NCI-H2029 (cell line): ENCODE measurements at regions not wholly inside any gene's neighbourhood (a gene's known extent, or its start where the extent isn't known, plus 50 kb on each side); places are given as distances from the start of the nearest gene placed in this dataset.
"Not testable (repeated sequence)": the region's sequence is repeated elsewhere in the genome, so short reads cannot be mapped to it uniquely, and the experiment has no call there.

Source experiments
- DNase-seq: peaks from one replicate; lab custom pipeline; 2025; lab: John Stamatoyannopoulos, UW

DNA sequence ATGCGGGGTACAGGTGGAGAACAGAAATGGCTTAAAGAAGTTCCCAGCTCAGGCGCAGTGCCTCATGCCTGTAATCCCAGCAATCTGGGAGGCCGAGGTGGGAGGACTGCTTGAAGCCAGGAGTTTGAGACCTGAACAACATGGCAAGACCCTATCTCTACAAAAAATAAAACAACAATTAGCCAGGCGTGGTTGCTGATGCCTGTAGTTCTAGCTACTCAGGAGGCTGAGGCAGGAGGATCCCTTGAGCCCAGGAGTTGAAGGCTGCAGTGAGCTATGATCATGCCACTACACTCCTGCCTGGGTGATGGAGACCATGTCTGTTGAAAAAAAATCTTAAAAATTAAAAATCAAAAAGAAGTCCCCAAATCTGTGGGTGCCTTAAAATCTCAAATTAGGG is 228.3 kb upstream of the WSB1 start:
- DNase-seq: no peak

DNA sequence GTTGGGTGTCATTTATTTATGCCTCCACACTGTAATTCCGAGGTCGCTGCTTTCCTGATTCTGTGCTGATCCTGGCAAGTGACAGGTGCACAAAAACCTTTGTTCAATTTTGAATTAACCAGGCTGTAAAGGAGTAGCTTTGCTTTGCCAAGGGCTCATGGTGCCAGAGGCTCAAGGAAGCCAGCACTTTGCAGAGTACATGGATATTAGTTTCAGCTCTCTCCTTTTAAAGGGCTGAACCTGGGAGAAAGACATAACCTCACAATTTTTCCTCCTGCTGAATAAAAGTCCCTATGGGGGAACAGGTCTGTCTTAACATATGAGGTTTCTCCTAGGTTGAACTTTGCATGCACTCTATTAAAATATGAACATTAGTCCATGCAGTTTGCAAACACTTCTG is 227.6 kb upstream of the WSB1 start:
- DNase-seq: no peak

DNA sequence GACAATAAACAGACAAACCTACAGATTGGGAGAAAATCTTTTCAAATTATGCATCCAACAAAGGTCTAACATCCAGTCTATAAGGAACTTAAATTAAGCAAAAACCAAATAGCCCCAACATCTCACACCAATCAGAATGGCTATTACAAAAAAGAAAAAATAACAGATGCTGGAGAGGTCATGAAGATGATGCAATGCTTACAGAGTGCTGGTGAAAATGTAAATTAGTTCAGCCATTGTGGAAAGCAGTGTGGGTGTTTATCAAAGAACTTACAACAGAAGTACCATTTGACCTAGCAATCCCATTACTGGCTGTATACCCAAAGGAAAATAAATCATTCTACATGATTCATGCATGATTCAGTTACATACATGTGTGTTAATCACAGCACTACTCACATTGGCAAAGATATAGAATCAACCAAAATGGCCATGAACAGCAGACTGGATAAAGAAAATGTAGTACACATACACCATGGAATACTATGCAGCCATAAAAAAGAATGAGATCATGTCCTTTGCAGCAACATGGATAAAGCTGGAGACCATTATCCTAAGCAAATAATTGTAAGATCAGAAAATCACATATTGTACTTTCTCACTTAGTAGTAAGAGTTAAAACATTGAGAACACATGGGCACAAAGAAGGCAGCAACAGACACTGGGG is 223.9 kb upstream of the WSB1 start:
- no peak for DNase-seq

DNA sequence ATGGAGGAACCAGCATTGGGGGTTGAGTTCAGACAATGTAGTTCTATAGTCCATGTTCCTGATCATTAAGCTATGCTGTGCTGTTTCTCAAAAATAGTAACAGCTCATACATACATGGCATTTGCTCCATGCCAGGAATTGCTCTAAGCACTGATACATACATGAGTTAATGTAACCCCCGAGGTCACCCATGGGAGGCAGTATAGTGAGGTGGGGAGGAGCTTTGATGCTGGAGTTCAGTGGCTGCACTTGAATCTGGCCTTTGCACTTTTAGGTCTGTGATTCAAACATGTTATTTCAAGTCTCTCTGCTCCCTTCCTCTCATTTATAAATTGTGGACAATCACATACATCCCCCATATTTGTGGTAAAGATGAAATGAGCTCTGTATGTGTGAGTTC is 223.1 kb upstream of the WSB1 start:
- no peak for DNase-seq

DNA sequence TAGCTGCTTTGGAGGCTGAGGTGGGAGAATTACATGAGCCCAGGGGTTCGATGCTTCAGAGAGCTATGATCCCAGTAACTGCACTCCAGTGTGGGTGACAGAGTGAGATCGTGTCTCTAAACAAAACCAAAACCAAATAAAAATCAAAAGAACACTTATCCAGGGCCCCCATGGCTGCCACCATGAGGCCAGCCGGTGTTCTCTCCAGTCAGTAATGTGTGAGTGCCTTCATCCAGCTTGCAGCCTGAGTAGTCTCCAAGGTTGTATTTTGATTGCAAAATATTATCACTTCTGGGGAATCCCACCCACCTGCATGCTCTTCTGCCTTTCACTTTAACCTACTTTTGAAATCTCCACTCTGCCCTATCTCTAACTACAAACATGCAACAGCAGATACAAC is 221.0 kb upstream of the WSB1 start:
- no peak for DNase-seq

DNA sequence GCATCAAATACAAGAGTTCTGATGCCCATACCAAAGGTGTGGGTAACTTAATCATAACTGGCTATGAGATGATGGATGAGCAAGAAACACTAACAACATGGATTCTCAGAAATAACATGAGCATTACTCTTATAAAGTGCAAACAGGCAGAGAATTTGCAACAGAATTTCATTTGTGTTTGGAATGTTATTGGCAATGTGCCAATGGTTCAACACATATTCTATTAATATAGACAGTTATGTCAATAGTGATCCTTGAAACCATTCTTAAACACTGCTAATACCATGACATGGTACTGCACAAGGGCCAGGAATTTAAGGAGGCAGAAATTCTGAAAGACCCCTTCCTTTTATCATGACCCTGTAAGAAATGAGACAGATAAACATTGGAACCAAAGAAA is 217.1 kb upstream of the WSB1 start:
- DNase-seq: no peak

DNA sequence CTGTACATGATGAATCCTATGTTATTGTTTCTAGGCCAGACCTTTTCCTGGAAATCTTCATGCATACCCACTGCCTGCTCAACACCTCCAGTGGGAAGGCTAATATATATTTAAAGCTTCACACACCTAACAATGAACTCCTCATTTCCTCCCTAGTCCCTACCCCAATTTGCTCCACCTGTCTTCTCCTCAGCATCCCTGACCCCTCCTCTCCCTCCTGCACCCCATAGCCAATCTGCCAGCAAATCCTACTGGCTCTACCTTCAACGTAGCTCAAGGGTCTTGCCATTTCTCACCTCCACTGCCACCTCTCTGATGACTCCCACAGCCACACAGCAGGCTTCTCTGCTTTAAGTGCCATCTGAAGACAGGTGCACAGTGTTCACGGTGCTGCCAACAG is 215.6 kb upstream of the WSB1 start:
- DNase-seq: no peak

DNA sequence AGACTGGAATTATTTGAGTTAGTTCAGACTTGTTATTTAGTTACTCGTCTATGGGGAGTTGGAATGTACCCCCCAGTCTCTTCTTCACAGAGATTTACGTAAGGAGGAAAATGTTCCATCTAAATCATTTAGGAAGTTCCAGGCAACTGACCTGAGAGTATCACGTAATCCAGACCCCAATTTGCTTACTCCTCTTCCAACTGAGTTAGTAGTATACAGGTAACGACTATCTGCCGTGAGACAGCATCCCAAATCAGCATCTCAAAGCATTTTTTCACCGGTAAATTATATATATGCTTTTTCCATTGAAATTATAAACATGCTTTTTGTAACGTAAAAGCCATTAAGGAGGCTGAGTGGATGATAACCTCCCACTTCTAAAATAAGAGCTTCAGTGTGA is 214.3 kb upstream of the WSB1 start:
- no peak for DNase-seq

DNA sequence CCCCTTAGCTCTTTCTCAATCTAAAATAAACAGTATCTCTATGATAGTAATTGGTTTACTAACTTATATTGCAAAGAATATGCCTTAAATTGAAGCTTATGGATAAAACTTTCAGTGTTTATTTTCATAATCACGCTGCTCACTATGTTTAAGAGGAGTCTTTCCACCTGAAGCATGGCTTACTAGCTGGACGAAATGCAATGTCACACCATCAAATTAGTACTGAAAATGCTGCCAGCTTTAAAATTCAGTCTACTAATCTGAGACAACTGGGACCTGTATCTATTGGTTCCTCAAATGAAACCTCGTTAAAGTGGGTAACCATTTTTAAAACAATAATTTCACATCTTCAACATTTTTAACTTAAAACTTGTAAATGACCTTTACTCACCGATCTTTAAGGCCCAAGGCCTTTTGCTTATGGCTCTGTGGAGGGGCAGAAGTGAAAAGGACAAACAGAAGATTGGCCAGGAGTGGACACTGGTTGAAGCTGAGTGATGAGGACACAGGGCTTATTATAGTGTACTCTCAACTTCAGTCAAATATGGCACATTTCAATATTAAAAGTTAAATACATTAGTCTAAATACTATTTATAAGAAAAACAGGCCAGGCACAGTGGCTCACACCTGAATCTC is 212.8 kb upstream of the WSB1 start:
- no peak for DNase-seq

DNA sequence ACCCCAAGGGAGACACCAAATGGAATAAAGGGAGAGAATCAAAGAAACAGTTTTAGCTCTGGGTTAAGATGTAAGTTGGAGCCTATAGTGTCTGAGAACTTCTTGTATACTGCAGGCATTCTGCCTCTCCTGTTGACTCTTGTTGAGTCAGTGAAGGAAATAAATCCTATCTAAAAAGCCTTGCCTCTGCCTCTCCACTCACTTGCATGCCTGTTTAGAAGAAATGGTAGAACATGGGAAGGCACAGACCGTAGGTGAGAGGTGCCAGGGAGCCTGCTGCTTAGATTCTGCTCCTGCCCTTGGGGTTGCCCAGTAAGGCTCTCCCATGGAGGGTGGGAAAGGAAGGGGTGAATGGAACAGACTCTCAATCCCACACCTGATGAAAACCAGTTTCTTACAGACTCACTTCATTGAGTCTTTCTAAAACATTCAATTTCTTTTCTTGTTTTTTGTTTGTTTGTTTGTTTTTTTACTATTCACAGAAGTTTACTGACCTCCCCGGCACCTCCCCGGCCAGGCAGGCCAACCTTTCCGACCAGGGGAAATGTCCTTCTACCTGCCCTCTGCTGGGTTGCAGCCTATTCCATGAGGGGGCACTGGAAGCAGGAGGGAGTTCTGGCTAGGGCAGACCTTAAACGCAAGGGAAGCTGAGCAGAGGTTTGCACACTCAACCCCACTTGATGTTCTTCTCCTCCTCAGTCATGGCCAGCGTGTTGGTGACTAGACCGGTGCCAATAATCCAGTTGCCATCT is 211.7 kb upstream of the WSB1 start:
- DNase-seq: no peak

DNA sequence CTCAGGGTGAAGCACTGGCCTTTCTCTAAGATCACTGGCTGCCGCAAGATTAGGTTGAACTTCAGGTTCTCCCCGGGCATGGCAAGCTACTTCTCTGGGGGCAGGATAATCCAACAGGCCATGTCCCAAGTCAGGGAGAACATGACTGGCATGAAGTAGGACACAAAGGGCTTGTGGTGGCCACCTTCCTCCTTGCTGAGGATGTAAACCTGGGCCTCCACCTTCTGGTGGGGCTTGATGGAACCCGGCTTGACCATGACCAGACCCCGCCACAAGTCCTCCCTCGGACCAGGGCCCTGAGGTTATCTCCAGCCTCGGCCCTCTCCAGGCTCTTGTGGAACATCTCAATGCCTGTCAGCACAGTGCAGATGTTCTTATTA is 211.1 kb upstream of the WSB1 start:
- no peak for DNase-seq

DNA sequence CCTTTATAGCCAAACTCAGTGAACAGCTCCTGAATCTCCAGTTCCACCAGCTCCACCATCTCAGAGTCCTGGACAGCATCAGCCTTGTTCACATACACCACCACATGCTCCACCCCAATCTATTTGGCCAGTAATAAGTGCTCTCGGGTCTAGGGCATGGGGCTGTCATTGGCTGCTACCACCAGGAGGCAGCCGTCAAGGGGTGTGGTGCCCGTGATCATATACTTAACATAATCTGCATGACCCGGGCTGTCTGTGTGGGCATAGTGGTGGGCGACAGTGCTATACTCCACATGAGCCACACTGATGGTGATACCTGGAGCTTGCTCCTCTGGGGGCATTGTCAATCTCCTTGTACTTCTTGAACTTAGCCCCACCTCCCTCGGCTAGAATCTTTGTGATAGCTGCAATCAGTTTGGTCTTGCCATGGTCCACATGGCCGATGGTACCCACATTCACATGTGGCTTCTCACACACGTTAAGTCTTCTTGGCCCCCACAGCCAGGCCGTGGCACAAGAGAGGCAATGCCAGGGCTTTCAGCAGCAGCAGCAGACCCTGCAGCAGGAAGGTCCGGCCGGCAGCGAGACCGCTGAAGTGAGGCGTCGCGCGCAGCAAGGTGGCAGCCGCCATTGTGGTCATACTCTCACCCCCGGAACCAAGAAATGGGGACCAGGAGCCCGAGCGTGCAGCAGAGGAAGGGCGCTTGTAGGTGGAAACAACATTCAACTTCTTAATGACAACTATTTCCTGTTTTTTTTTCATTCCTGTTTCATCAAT is 210.3 kb upstream of the WSB1 start:
- DNase-seq: no peak

DNA sequence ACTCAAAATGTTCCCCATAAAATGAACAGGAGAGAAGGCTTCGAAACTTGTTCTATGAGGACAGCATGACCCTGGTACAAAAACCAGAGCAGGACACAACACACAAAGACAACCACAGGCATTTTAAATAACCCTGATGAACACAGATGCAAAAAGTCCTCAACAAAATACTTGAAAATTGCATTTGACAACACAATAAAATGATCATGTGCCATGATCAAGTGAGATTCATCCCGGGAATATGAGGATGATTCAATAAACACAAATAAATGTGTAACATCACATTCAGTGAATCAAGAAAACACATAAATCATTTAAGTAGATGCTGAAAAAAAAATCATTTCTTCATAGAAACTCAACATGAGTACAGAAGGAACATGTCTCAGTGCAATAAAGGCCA is 208.4 kb upstream of the WSB1 start:
- no peak for DNase-seq

DNA sequence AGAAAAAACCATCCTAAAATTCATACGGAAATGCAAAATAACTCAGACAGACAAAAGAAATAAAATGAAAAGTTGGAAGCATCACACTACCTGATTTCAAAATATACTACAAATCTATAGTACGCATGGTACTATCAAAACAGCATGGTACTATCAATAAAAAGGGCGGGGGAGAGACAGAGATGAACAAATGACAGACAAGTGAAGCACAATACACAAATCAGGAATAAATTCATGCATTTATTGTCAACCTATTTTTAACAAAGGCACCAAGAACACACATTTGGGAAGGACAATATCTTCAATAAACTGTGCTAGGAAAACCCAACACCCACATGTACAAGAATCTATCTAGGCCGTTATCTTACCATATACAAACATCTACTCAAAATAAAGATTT is 207.4 kb upstream of the WSB1 start:
- no peak for DNase-seq

DNA sequence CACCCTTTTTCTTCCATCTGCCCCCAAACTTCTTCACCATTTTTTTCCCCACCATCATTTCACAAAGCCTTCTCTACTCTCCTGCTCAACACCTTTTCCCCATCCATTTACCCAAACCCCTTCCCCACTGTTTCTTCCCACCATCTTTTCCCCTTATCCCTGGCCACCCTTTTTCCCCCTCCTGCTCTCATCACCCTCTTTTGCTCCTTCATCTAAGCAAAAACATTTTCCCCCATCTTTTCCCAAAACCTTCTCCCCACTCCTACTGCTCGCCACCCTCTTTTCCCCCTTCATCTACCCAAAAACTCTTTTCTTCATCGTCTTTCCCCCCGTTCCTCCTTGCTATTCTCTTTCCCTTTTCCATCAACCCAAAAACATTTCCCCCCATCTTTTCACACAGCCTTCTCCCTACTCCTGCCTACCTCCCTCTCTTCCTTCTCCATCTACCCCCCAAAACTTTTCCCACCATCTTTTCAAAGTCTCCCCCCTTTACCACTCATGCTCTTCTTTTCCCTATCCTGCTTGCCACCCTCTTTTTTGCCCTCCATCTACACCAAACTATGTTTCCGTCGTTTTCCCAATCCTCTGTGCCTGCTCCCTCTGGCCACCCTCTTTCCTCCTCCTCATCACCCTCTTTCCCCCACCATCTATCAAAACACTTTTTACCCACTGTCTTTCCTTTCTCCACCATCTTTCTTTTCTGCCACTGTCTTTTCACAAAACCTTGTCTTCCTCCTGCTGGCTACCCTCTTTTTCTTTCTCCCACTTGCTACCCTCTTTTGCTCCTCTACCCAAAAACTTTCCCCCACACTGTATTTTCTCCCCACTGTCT is 205.8 kb upstream of the WSB1 start:
- DNase-seq: no peak

DNA sequence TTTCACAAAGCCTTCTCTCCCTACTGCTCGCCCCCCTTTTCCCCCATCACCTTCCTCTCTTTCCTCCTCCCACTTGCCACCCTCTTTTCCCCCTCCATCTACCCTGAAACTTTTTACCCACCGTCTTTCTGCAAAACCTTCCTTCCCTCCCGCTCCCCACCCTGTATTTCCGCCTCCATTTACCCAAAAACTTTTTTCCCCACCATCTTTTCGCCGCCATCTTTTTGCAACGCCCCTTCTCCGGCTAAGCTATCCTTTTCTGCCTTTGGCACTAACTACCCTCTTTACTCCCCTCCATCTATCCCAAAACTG is 205.2 kb upstream of the WSB1 start:
- no peak for DNase-seq

DNA sequence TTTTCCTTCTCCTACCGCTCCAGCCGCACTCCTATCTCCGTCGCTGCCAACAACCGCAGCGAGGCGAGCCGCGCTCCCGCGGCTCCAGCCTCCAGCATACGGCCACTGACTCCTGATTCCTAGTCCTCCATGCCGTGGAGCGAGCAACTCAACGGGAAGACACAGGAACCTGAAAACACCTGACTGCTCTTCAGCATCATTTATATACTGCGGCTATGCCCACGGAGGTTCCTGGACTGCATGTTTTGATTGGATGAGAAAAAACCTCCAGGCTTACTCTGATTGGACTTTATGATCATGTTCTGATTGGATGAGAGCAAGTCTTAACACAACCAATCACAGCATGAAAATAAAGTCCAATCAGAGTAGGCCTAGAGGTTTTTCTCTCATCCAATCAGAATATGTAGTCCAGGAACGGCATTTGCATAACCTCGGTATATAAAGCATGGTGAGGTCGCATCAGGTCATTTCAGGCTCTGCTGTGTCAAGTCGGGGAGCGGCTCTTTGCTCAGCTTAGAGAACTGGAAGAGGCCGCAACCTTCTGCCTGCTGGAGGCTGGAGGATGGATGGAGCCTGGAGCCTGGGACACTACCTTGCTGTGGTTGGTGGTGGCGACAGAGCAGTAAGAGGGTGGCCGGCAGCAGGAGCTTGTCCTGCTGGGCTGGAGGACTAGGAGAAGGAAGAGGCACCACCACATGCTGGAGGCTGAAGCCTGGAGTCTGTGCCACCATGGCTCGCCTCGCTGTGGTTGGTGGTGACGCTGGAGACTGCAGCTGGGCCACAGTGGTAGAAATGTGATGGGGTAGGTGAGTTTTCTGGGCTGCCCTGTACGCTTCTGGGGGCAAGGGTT is 204.6 kb upstream of the WSB1 start:
- DNase-seq: not testable (repeated sequence)

DNA sequence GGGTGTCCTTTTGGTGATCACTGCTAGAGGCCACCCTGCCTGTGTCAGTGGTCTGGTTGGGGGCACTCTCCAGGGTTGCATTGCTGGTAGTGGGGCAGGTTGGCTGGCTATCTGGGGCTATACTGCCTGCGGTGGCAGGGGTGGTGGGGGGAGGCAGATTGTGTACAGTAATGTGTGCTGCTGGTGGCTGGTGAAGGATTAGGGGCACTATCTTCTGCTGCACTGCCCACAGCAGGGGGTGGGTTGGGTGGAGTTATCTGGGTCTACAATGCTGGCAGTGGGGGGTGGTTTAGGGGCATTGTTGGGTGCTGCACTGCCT is 204.0 kb upstream of the WSB1 start:
- DNase-seq: no peak

DNA sequence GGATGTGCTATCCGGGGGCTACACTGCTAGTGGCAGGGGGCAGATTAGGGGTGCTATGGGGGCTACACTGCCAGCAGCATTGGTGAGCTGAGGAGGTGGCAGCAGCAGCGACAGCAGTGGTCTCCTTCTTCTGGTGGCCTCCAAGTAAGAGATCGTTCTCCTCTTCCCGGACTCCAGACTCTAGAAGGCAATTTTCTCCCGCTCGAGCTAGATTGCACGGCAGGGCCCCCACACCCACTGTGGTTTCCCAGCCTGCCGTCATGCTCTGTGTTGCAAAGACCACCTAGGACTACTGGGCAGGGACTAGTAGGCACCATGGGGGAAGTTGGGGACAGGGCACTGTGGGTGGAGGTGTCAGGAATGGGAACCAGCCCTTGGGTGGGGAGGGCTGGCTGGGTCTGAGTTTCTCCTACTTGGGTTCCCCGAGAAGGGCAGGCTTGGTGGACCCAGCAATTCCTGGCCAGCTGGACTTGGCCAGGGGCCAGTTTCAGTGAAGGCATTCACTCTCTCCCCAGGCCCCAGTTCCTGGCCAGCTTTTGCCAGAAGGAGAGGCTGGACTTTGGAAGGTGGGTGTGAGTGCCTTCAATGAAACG is 203.4 kb upstream of the WSB1 start:
- DNase-seq: not testable (repeated sequence)

DNA sequence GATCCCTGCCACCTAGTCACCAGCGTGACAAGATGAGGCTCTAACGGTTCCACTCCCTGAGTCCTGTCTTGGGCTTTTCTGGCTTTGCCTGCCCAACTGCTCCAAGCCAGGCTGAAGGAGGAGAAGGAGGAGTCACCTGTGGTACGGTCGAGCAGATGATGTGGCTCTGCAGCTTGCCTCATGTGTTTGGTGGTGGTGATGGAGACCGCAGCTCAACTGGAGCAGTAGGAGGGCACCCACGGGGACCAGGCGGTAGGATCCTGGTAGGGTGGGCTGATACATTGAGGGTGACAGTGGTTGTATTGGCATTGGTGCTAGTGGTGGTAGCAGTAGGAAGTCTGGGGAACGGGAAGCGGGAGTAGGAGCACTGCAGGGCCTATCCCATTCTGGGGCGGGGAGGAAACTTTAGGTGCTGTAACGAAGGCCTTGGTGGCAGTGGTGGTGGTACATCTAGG is 202.8 kb upstream of the WSB1 start:
- no peak for DNase-seq

DNA sequence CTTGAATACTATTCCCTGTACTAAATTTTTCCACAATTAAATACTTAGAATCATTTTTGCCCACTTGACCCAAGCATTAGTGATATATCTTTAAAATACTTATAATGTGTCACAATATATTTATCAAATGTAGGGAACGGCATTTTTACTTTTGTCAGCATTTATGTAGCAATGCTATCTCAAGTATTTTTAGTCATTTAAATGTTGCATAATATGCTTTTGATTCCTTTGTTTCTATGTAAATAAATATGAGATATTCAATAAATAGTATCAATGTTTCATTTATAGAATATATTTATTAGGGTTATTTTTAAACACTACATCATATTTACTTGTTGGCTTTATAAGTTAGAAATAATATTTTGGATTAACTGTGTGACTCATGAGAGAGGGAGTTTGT is 199.7 kb upstream of the WSB1 start:
- DNase-seq: not testable (repeated sequence)
